ENCODE measurements at regions not wholly inside any gene's neighbourhood (a gene's known extent, or its start where the extent isn't known, plus 50 kb on each side); places are given as distances from the start of the nearest gene placed in this dataset.
"Not testable (repeated sequence)": the region's sequence is repeated elsewhere in the genome, so short reads cannot be mapped to it uniquely, and the experiment has no call there.

DNA sequence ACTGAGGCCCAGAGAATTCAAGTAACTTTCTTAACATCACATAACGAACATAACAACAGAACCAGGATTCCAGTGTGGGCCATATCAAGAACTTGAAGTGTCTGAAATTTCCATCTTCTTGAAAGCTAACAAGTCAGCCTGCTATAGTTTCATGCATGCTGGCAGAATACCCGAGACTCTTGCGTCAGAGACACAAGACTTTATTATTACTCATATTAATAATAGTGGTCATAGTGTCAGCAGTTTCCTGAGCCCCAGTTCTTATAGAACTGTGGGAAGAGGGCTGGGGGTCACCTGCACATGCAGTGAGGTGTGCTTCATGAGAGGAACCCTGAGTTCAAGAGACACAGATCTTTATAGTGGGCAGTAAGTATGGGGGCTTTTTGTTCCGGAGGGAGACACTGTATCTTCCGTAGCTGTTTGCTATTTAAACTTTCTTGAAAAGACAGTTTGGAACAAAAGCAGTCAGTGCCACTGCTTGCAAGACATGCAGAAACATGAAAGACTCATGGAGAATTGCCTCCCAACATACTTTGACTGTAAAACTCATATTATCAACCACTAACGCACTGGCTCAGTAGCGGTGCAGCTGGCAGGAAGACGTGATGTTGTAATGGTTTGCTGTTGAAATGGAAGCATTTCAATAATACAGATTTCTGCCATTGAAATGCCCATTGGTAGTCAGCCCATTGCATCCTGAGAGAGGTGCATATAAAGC is 339.2 kb downstream of the ADGRL2 start:
- DNase-seq (ENCODE audit: low spot score) = no peak

DNA sequence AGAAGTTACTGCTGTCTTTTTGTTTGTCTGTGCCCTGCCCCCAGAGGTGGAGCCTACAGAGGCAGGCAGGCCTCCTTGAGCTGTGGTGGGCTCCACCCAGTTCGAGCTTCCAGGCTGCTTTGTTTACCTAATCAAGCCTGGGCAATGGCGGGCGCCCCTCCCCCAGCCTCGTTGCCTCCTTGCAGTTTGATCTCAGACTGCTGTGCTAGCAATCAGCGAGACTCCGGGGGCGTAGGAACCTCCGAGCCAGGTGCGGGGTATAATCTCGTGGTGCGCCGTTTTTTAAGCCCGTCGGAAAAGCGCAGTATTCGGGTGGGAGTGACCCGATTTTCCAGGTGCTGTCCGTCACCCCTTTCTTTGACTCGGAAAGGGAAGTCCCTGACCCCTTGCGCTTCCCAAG is 335.6 kb downstream of the ADGRL2 start:
- DNase-seq (ENCODE audit: low spot score) = not testable (repeated sequence)

DNA sequence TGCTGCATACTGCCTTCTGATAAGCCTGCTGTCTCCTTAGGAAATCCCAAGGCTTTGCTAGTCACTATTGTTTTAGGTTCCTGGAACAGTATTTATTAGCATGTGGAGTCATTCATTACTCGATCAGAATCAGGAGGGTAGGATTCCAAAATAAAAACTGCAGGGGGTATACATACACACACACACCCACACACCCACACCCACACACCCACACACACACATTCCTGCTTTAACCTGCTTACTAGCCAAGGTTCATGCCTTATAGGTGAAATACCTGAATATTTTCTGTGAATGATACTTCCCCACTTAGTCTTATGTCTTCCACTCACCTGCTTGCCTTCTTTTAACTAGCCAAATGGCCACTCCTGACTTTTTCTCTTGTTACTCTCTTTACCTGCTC is 325.1 kb downstream of the ADGRL2 start:
- DNase-seq (ENCODE audit: low spot score) = no peak

DNA sequence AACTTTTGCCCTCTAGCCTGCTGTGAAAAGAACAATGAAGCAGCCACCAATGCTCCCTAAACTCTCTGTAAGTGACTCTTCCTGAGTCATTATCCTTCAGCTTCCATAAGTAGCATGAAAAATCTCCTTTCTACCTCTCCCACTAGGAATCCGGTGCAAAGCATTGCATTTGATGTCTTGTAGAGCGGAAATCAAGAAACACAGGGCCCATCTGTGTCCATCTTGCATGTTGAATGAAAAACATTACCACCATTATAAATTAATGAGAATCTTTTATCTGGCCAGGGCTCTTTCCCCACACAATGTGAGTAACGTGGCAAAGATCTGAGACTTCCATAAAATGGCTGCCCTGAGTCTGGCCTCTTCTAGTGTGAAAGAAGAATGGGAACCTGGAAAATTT is 324.4 kb downstream of the ADGRL2 start:
- peak; percentile 4 for DNase-seq (ENCODE audit: low spot score)

GRCh38 chr1:82121421-82121820 is 320.7 kb downstream of the ADGRL2 start:
- DNase-seq (ENCODE audit: low spot score) = no peak

DNA sequence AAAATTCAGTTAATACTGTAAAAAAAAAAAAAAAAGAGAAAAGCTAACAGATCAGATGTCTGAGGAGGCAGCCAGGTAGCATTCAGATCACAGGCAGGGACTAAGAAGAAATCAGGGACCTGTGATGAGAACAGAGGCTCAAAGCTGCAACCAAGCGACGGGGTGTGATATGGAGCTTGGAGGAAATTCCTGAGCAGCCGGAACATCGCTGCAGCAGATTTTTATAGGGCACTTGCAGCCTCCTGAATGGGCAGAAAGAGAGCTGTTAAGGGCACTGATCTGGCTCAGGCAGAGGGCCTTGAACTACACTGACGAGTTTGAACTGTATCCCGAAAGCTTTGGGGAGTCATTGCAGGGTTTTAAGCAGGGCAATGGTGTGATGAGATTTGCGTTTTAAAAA is 315.4 kb downstream of the ADGRL2 start:
- no peak for DNase-seq (ENCODE audit: low spot score)

GRCh38 chr1:82114887-82115286 is 314.2 kb downstream of the ADGRL2 start:
- DNase-seq (ENCODE audit: low spot score) = no peak

GRCh38 chr1:82110366-82111254 is 309.9 kb downstream of the ADGRL2 start:
- no peak for DNase-seq (ENCODE audit: low spot score)

DNA sequence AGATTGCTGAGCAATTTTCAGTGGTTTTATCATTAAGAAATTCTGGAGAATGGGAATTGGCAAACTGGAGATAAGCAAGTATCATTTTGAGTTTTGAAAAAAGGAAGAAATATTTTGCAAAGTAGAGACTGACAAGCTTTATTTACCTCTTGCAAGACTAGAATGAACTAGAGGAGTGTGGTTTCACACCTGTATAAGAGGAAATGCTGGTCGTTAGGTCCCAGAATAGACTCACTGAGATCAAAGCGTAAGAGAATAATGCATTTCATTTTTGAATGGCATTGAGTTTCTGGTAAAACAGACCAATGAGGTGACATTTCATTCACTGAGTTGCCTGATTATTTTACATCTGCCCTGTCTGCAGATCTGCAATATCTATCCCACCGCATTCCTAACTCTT is 308.1 kb downstream of the ADGRL2 start:
- no peak for DNase-seq (ENCODE audit: low spot score)

DNA sequence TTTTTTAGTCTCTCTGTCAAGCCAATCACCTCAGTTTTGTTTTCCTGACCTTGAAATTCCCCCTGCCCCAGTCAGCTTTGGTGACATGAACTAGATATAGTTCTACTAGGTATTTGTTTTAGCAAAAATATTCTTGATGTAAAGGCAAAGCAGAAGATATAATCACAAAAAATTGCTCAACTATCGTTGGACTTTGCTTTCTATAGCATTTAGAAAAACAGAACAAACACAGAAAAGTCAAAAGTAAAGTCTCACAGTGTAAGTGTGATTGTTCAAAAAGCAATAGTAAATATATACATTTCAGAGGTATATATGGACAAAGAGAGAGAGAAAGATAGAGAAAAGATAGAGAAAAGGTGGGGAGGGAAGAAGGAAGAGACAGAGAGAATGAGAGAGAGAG is 305.9 kb downstream of the ADGRL2 start:
- no peak for DNase-seq (ENCODE audit: low spot score)

GRCh38 chr1:82099170-82099569 is 298.4 kb downstream of the ADGRL2 start:
- no peak for DNase-seq (ENCODE audit: low spot score)

GRCh38 chr1:82094136-82094535 is 293.4 kb downstream of the ADGRL2 start:
- DNase-seq (ENCODE audit: low spot score) = no peak

- no peak for DNase-seq (ENCODE audit: low spot score)
Observed at GRCh38 chr1:82091729-82092128, 291.0 kb downstream of the ADGRL2 start.

GRCh38 chr1:82091265-82091664 is 290.5 kb downstream of the ADGRL2 start:
- no peak for DNase-seq (ENCODE audit: low spot score)

- DNase-seq (ENCODE audit: low spot score) = peak; percentile 20
Observed at GRCh38 chr1:82090104-82090503, 289.4 kb downstream of the ADGRL2 start.

- peak; percentile 7 for DNase-seq (ENCODE audit: low spot score)
Observed at GRCh38 chr1:82086739-82087138, 286.0 kb downstream of the ADGRL2 start.

- no peak for DNase-seq (ENCODE audit: low spot score)
Observed at GRCh38 chr1:82079607-82080006, 278.9 kb downstream of the ADGRL2 start.

DNA sequence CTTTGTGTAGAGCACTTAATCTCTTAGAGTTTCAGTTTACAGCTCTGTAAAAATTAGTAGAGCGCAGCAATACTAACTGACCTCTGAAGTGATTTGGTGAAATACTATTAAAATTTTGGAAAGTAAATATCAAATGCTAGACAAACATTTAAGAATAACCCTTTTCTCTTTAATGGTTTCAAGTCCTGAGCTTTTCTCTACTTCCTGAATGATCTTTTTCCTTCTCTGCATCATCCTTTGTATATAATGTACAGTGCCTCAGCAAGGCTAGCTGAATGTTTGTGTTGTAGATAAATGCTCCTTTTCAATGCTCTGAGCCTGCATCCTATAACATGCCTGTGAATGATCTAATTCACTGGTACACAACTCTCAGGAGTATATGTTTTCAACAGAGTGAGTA is 272.9 kb downstream of the ADGRL2 start:
- DNase-seq (ENCODE audit: low spot score) = no peak

- DNase-seq (ENCODE audit: low spot score) = no peak
Observed at GRCh38 chr1:82073071-82073470, 272.3 kb downstream of the ADGRL2 start.

DNA sequence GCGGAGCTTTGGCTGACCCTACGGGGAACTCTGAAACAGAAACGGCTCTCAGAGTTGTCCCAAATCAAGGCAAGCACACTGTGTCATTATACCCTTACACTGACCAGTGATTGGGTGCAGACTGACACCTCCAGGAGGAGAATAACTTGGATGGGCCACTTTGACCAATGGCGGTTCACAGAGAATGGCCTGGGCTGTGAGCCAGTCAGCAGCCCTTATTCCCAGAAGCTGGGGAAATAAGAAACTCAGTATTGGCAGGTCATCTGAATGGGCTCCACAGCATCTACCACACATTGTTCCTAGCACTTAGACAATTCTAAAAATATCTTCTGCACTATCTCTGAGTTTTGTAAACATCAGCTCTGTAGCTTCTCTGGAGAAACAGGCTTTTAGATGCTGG is 265.2 kb downstream of the ADGRL2 start:
- no peak for DNase-seq (ENCODE audit: low spot score)

- no peak for DNase-seq (ENCODE audit: low spot score)
Observed at GRCh38 chr1:82064691-82065090, 264.0 kb downstream of the ADGRL2 start.

DNA sequence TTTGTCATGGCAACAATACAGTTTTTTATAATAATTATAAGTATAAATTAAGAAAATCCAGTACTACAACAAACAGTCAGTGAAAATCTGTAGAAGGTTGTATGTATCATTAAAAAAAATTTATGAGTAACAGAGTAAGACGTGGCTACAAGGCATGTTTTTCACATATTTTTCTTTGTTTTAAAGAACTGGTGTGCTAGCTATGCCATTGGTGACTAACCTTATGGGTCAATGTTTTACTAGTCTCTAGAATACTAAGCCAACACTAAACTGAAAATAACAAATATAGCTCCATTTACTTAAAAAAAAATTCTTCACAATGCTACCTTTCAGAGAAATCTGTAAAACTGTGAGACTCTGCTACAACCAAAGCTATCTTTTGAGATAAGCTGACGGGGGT is 261.5 kb downstream of the ADGRL2 start:
- DNase-seq (ENCODE audit: low spot score) = no peak

DNA sequence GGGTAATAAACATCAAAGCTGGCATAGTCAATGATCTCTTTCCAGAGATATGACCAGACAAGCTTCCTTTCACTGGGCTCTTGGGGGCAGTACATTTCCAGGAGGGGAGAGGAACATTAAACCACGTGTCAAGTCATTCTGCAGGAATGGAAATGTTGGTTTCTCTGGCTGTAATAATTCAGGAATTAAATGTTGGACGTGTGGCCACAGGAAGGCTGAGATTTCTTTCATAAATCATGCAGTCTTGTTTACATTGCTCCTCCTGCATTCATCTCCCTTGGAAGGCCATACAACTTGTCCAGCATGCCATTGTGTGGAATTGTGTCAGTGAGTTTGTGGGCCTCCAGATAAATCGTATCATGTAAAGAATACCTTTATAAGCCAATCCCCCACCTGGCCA is 259.2 kb downstream of the ADGRL2 start:
- no peak for DNase-seq (ENCODE audit: low spot score)

GRCh38 chr1:82057011-82057410 is 256.3 kb downstream of the ADGRL2 start:
- no peak for DNase-seq (ENCODE audit: low spot score)

All from kidney capillary endothelial cell (primary cell).